Astrocyte of the spinal cord (primary cell): ENCODE measurements at regions not wholly inside any gene's neighbourhood (a gene's known extent, or its start where the extent isn't known, plus 50 kb on each side); places are given as distances from the start of the nearest gene placed in this dataset.

Experiments used
- DNase-seq: peaks from one replicate; pipeline ENCODE4 v3.0.0; 2011; ENCODE audit warnings: low read depth, low spot score
- H3K4me3 ChIP-seq: 2 replicates; pipeline ENCODE4 v1.5.1; 2011; ENCODE audit warnings: low read depth, mild to moderate bottlenecking, low read length, moderate library complexity
- in situ Hi-C: cut with HindIII; loops from 2 replicates; pipeline ENCODE4 v1.10.0; 2017; ENCODE audit warnings: low sequenced_read_pairs
- TF ChIP-seq, protein P1 (sequence below): IDR thresholded peaks from 2 replicates; pipeline ENCODE4 v1.5.1; 2012; ENCODE audit warnings: low read depth, mild to moderate bottlenecking, low read length, inconsistent platforms

DNA sequence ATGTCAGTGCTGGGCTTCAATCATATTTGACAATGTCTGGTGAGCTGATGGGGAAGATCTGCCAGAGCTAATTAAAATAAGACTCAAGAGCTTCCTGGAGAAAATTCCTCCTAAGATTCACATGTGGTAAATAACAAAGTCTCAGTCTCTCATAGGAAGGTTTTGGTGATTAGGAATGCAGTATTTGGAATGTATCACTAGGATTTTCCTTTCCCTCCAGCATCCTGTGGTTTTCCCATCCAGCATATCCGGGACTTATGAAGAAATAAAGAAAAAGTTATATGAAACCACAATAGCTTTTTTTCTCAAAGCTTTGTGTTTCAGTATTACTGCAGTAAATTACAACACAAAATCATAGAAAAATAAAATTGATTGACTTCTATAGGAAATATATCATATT, 1597.1 kb downstream of the ADGRL3 start:
- TF ChIP-seq, protein P1, sequence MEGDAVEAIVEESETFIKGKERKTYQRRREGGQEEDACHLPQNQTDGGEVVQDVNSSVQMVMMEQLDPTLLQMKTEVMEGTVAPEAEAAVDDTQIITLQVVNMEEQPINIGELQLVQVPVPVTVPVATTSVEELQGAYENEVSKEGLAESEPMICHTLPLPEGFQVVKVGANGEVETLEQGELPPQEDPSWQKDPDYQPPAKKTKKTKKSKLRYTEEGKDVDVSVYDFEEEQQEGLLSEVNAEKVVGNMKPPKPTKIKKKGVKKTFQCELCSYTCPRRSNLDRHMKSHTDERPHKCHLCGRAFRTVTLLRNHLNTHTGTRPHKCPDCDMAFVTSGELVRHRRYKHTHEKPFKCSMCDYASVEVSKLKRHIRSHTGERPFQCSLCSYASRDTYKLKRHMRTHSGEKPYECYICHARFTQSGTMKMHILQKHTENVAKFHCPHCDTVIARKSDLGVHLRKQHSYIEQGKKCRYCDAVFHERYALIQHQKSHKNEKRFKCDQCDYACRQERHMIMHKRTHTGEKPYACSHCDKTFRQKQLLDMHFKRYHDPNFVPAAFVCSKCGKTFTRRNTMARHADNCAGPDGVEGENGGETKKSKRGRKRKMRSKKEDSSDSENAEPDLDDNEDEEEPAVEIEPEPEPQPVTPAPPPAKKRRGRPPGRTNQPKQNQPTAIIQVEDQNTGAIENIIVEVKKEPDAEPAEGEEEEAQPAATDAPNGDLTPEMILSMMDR = no peak
- H3K4me3 ChIP-seq = no peak overlapping the region
- in situ Hi-C loops = no loop called here
- DNase-seq = no peak

DNA sequence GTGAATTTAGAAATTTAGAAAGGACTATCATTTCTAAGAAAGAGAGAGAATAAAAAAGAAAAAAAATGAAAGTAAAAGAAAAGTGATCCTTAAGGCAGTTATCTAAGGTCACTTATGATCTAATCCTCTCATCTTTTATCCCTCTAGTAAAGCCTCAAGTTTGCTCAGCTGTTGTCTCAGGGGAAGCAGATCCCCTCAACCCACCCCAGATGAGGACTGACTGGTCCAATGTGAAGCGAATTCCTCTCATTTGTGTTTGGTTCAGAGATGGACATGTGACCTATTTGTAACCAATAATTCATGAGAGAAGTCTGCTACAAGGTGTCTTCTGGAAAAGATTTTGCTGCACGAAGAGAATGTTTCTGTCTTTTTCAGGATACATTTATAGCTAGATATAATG, 1591.3 kb downstream of the ADGRL3 start:
- TF ChIP-seq, protein P1 = no peak
- in situ Hi-C loops = no loop called here
- no peak overlapping the region for H3K4me3 ChIP-seq
- no peak for DNase-seq

DNA sequence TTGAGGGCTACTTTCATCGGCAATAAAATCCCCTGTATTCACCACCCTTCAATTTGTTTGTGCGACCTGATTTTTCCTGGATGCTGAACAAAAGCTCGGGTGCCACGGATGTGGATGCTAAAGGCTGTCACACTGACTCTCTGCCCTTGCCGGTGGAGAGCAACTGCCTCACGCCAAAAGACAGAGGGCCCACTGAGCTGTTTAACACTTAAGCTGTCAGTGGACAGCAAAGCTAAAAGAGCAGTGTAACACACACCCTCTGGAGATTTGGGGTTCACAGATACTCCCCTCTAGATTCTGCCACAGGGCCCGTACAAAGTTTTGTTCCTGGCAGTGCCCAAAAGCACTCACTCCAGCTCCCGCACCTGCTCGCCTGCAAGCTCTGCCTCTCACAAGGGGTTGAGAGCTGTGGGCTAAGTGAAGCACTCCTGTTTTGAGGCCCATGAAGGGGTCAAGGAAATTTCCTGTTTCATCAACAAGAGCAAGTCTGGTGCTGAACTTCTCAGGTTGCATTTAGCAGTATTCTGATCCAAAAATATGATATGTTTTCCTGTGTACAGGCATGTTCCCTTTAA, 1571.9 kb downstream of the ADGRL3 start:
- no peak for DNase-seq
- TF ChIP-seq, protein P1 = no peak
- no peak overlapping the region for H3K4me3 ChIP-seq
- in situ Hi-C loops = no loop called here

DNA sequence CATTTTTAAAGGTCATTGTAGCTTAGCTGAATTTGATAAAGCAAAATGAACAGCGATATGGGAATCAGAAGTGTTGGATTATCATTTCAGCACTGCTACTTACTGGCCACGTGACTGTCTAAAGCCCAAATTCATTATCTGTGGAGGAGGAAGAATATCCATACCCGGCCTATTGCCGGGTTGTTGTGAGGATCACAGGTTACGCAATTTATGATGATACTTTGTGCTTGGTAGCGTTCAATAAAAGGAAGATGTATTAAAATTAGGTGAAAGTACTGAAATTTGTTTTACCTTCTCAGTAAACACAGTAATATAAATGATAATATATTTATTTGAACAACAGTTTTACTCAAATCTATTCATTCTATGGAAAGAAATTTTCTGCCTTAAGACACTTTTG, 1540.2 kb downstream of the ADGRL3 start:
- in situ Hi-C loops = no loop called here
- TF ChIP-seq, protein P1 = no peak
- no peak overlapping the region for H3K4me3 ChIP-seq
- DNase-seq = no peak

DNA sequence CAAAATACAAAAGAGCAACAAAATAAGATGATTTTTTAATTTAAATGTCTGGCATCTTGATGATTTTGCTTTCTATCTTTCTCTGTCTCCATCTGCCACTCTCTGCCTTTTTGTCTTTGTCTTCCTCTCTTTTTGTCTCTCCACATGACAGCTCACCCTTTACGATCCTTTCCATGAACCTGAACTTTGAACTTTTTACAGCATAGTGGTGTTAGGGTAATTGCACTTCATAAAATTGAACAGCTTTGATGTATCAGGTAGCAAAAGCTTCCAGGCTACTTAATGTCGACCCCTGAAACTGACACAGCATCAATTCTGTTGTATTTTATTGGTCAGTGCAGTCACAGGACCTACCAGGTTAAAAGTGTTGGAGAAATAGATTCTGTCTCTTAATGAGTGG, 1517.0 kb downstream of the ADGRL3 start:
- in situ Hi-C loops = no loop called here
- TF ChIP-seq, protein P1 = no peak
- no peak for DNase-seq
- no peak overlapping the region for H3K4me3 ChIP-seq

DNA sequence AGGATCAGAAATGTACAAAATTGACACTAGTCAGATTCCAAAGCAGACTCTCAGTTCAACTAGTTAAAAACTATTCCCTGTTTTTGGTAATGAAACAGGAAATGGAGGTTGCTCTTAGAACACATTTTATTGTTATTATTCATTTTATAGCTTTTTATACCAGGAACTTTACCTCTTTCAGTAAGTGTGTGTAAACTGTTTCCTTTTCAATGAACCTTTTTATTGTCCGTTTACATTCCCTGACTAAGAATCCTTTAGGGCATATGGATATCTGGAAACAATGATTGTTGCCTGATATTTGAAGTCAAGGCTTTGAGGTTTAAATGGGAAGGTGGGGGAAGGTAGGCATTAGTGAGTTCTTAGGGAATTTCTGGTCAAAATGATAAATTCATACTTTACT, 1511.4 kb downstream of the ADGRL3 start:
- no peak overlapping the region for H3K4me3 ChIP-seq

More for the DNA sequence above, 1511.4 kb downstream of the ADGRL3 start:
- no peak for DNase-seq
- in situ Hi-C loops = no loop called here
- TF ChIP-seq, protein P1 = no peak
